ENCODE measurements at regions not wholly inside any gene's neighbourhood (a gene's known extent, or its start where the extent isn't known, plus 50 kb on each side); places are given as distances from the start of the nearest gene placed in this dataset.

DNA sequence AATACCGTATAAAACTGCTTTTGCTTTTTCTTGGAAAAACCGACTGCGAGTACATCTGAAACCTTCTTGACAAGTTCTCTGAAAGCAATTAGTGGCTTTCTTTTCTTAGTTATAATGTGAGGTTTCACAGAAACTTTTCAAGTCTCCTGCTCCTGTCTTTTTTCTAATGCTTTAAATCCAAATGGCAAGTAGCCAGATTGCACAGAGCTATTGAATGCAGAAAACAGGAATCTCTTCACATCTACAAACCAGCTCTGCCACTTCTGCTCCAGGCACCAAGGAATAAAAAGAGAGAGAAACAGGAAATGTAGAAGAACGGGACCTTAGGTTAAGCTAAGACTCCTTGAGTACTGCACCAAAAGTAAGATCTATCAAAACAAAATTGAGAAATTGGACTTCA is 267.3 kb upstream of the TET2 start:
- TF ChIP-seq, protein P1, sequence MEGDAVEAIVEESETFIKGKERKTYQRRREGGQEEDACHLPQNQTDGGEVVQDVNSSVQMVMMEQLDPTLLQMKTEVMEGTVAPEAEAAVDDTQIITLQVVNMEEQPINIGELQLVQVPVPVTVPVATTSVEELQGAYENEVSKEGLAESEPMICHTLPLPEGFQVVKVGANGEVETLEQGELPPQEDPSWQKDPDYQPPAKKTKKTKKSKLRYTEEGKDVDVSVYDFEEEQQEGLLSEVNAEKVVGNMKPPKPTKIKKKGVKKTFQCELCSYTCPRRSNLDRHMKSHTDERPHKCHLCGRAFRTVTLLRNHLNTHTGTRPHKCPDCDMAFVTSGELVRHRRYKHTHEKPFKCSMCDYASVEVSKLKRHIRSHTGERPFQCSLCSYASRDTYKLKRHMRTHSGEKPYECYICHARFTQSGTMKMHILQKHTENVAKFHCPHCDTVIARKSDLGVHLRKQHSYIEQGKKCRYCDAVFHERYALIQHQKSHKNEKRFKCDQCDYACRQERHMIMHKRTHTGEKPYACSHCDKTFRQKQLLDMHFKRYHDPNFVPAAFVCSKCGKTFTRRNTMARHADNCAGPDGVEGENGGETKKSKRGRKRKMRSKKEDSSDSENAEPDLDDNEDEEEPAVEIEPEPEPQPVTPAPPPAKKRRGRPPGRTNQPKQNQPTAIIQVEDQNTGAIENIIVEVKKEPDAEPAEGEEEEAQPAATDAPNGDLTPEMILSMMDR (IDR thresholded peaks at IDR 0.05; ENCODE audit: low read length), result no peak
- TF ChIP-seq EZH2 (IDR thresholded peaks at IDR 0.05; ENCODE audit: borderline replicate concordance, low read length), result no peak
